Stimulated activated memory B cell treated with anti-CD40 and anti-IgM and Interleukin-4, amounts not matched to agents 10 μg/mL and 1 μg/mL and 100 μg/mL, for 72 hours (primary cell): ENCODE measurements at regions not wholly inside any gene's neighbourhood (a gene's known extent, or its start where the extent isn't known, plus 50 kb on each side); places are given as distances from the start of the nearest gene placed in this dataset.

ENCODE experiments used
- ATAC-seq: fragments of 150-1000 bp; cut with Tn5 transposase; 2 replicates; pipeline ENCODE4 v1.10.0; 2021
- H3K27ac Mint-ChIP-seq: one replicate; pipeline ENCODE4 v1.8.0; 2022; ENCODE audit warnings: mild to moderate bottlenecking, mixed read lengths
- H3K27me3 Mint-ChIP-seq: one replicate; pipeline ENCODE4 v1.8.0; 2022; ENCODE audit warnings: mixed read lengths
- H3K36me3 Mint-ChIP-seq: one replicate; pipeline ENCODE4 v1.8.0; 2022; ENCODE audit warnings: mixed read lengths
- H3K4me1 Mint-ChIP-seq: one replicate; pipeline ENCODE4 v1.8.0; 2022; ENCODE audit warnings: mixed read lengths
- H3K4me3 Mint-ChIP-seq: one replicate; pipeline ENCODE4 v1.8.0; 2022; ENCODE audit warnings: mild to moderate bottlenecking, moderate library complexity, mixed read lengths
- H3K9me3 Mint-ChIP-seq: one replicate; pipeline ENCODE4 v1.8.0; 2022; ENCODE audit warnings: mixed read lengths

DNA sequence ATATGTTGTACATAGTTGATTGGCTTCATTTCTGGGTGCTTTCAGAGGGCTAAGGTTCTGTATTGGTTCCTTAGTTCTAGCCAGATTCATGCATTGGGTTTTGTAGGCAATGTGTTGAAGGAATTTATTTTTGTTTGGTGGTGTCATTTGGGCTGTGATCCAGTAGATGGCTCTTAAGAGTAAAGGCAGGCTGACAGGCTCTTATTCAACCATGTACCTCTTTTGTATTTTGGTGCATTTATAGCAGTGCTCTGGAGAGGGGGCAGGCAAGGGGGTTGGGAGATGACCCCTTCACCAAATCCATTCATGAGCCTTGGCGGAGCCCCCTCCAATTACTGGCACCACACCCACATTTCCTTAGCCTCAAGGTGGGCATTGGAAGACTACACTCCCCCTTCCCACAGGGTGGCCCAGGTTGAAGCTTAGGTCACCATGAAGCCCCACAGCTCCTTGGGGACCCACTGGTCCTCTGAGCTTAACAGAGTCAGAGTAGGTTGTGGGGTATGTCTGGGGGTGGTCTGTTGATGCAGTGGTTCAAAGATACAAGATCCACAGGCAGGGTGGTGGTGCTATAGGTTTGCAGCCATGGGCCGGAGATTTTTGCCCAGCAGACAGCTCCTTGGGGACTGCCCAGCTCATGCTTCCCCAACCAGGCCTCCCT lies 143.0 kb upstream of the GNPDA2 start:
- Mint-ChIP-seq H3K4me1 (no peaks in the 10 kb centered on the region), H3K27me3 (no peaks in the 10 kb centered on the region), H3K4me3 (no peak overlapping the region), H3K27ac (no peak overlapping the region), H3K9me3 (no peaks in the 10 kb centered on the region), H3K36me3 (no peaks in the 10 kb centered on the region)
- peak; percentile 34 for ATAC-seq

DNA sequence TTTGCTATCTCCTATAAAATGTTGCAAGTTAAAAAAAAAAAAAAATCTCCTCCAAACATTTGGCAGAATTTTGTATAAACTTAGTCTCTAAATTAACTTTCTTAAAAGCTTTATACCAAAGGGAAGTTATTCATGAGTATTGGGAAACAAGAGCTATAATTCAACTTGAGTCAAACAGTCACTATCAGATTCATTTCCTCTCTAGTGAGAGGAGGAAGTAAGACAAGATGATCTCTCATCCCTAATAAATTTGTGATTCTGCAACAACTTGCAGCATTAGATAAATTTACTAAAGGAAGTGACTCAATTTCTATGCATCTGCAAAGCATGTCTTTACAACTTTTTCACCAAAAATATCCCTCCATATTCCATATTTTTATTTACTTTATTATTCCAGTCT lies 135.4 kb upstream of the GNPDA2 start:
- H3K27ac Mint-ChIP-seq, result no peak overlapping the region
- H3K9me3 Mint-ChIP-seq, result no peaks in the 10 kb centered on the region
- no peak for ATAC-seq
- no peaks in the 10 kb centered on the region for H3K36me3 Mint-ChIP-seq
- no peak overlapping the region for H3K4me3 Mint-ChIP-seq
- no peaks in the 10 kb centered on the region for H3K4me1 Mint-ChIP-seq
- H3K27me3 Mint-ChIP-seq, result no peaks in the 10 kb centered on the region

DNA sequence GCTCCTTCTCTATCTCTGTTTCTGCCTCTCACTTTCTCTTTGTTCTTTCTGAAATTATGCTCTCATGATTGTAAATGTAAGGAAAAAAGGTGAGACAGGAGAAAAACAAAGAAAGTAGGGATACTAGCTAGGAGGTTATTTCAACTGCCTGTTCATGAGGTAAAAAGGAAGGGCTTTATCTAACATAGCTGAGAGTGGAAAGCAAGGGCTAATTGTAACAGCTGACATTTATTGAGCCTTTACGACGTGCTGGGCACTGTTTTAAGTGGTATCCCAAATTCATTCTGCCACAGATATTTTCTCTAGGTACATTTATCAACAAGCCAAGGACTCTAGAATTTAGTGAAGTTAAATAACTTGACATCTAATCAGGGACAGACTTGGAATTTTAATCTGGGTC lies 133.1 kb upstream of the GNPDA2 start:
- Mint-ChIP-seq H3K27me3 (no peaks in the 10 kb centered on the region), H3K36me3 (no peaks in the 10 kb centered on the region), H3K9me3 (peaks cover under 1% of the 10 kb centered on the region), H3K4me3 (no peak overlapping the region), H3K27ac (no peak overlapping the region), H3K4me1 (no peaks in the 10 kb centered on the region)
- ATAC-seq, result no peak

DNA sequence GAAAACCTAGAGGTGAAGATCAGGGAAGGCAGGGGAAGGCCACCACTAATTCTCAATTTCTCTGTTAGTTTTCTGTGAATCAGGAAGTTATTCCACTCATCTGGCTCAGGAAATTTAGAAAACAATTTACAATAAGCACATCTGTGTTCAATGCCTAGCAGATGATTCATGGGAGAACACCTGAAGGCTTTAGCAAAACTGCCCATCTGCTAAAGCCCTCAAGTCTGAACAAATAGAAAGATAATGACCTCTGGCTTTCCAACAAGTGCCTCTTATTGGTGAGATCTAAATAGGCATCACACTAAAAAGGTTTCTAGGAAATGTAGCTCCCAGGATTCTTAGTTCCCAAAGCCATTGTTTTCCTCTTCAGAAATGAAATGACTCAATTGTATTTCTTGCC lies 122.1 kb upstream of the GNPDA2 start:
- no peak for ATAC-seq
- Mint-ChIP-seq H3K27ac (no peak overlapping the region), H3K4me3 (no peak overlapping the region), H3K27me3 (no peaks in the 10 kb centered on the region), H3K4me1 (no peaks in the 10 kb centered on the region), H3K36me3 (no peaks in the 10 kb centered on the region), H3K9me3 (peaks cover 5% of the 10 kb centered on the region)

DNA sequence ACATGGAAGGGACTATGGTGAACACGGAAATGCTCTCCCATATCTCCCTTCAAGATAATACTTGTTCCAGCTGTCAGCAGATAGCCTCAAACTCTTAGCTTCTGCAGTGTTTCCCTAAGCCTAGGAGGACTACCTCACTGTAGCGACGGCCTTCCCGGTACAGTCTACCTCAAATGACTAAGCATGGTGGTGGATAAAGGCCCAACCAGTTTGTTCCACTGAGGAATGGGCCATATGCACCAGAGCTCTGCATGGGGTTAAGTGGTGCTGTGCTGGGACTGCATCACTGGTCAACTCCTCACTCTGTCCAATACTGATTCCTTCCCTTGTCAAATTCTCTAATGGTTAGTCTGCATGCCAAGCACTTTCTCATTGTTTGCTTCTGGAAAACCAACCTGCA lies 119.6 kb upstream of the GNPDA2 start:
- Mint-ChIP-seq H3K4me1 (no peaks in the 10 kb centered on the region), H3K9me3 (no peaks in the 10 kb centered on the region), H3K27ac (no peak overlapping the region), H3K27me3 (no peaks in the 10 kb centered on the region), H3K4me3 (no peak overlapping the region), H3K36me3 (no peaks in the 10 kb centered on the region)
- ATAC-seq, result no peak

DNA sequence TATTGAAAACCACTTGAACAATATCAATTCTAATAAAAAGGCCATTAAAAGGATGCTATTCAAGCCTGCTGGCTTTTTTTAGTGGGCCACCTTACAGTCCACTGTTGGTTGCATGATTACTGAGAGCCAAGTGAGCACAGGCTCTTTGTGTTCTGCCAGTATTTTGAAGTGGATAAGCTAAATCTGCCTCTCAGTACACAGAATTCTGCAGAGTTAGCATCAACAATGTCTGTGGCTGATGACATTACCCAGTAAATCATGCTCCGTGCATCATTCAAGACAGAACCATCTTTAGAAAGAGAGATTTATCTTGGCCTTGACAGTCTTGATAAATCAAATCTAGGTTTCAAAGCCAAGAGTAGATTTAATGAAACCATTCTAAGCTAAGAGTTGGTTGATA lies 119.0 kb upstream of the GNPDA2 start:
- no peak for ATAC-seq
- Mint-ChIP-seq H3K4me1 (no peaks in the 10 kb centered on the region), H3K9me3 (no peaks in the 10 kb centered on the region), H3K27ac (no peak overlapping the region), H3K36me3 (no peaks in the 10 kb centered on the region), H3K4me3 (no peak overlapping the region), H3K27me3 (no peaks in the 10 kb centered on the region)

DNA sequence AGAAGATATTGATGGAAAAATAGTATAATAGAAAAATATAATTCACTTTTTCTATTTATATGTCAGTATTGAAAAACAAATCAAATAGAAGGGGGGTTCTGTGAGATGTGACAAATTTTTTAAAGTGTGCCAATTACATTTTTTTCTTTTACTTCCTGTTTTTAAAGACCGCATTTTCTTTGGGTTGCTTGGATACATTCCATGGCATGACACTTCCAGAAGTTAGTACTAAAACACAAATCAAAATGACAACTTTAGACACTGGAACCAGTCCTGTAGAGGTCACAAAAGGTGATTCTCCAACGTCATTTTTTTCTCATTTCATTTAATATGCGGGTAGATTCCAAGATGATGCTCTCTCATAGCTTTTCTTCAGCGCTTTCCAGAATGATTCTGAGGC lies 116.2 kb upstream of the GNPDA2 start:
- no peaks in the 10 kb centered on the region for H3K27me3 Mint-ChIP-seq
- H3K36me3 Mint-ChIP-seq, result no peaks in the 10 kb centered on the region
- H3K4me1 Mint-ChIP-seq, result no peaks in the 10 kb centered on the region
- no peaks in the 10 kb centered on the region for H3K9me3 Mint-ChIP-seq
- ATAC-seq, result no peak
- no peak overlapping the region for H3K4me3 Mint-ChIP-seq
- H3K27ac Mint-ChIP-seq, result no peak overlapping the region

DNA sequence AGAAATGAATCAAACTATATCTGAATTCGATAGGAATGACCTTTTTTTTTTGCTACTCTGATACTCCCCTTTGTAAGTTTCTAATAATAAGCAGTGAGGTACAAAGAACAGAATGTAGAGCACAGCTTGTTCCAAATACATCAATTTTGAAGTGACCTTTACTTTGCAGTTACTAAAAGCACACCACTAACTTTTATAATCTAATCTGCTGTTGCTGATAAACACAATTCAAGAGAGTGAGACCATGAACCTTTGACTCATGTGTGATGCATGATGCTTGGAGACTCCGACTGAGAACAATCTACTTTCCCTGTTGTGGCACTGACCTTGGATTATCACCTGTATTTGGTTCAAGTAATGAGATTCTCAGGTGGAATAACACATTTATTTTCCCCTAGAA lies 91.6 kb upstream of the GNPDA2 start:
- no peak overlapping the region for H3K27ac Mint-ChIP-seq
- H3K4me1 Mint-ChIP-seq, result no peaks in the 10 kb centered on the region
- H3K36me3 Mint-ChIP-seq, result no peaks in the 10 kb centered on the region
- no peak overlapping the region for H3K4me3 Mint-ChIP-seq
- no peak for ATAC-seq
- no peaks in the 10 kb centered on the region for H3K27me3 Mint-ChIP-seq
- H3K9me3 Mint-ChIP-seq, result peaks cover 6% of the 10 kb centered on the region

DNA sequence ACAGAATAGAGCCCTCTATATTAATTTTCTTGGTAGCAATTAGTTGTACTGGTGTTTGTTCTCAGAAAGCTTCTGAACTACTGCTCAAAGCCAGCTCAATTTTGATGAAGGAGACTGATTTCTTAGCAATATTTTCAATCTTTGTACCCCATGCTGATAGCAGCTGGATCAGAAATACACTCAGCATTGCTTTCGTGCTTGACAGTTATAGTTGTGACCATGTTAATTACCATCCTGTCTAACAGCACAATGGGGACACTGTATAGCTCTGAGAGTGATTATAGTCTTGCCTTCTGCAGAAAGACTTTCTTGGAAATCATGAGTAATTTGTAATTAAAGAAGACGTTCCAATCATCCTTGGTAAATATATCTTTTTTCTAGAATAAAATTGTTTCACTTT lies 79.7 kb upstream of the GNPDA2 start:
- H3K9me3 Mint-ChIP-seq, result no peaks in the 10 kb centered on the region
- no peaks in the 10 kb centered on the region for H3K27me3 Mint-ChIP-seq
- no peak for ATAC-seq
- no peak overlapping the region for H3K4me3 Mint-ChIP-seq
- H3K27ac Mint-ChIP-seq, result no peak overlapping the region
- no peaks in the 10 kb centered on the region for H3K36me3 Mint-ChIP-seq
- no peaks in the 10 kb centered on the region for H3K4me1 Mint-ChIP-seq

DNA sequence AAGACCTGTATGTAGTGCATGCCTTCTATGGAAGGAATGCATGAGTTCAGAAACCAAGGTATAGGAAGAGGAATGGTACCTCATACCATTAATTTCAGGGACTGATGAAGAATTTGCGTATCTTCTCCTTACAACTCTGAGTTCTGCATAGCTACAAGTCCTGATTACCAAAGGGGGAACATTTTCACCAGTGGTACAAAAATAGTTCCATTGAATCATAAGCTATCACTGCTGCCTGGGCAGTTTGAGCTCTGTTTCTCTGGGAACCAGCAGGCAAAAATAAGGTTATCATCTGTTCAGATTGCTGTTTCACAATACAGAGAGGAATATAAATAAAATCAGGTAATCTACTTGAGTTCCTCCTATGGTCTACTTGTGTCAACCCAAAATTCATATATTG lies 77.9 kb upstream of the GNPDA2 start:
- no peak overlapping the region for H3K27ac Mint-ChIP-seq
- peaks cover under 1% of the 10 kb centered on the region for H3K9me3 Mint-ChIP-seq
- H3K36me3 Mint-ChIP-seq, result no peaks in the 10 kb centered on the region
- ATAC-seq, result no peak
- H3K27me3 Mint-ChIP-seq, result no peaks in the 10 kb centered on the region
- H3K4me3 Mint-ChIP-seq, result no peak overlapping the region
- H3K4me1 Mint-ChIP-seq, result no peaks in the 10 kb centered on the region

DNA sequence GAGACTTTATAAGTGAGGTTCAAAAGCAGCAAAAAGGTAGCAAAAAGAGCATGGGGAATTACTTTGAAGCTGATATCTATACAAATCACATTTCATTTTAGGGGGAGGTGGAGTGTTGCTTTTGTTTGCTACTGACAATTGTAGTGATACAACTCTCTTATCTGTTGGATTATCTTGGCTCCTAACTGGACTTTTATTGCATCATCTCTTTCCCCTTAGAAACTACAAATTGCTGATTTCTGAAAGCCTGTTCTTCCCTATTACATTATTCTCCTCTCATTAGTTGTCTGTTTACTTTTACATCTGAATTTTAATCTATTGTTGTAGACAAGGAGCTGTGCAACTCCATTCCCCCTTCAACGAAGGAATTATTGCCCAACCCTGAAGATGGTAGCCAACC lies 75.0 kb upstream of the GNPDA2 start:
- peaks cover 16% of the 10 kb centered on the region for H3K9me3 Mint-ChIP-seq
- H3K27me3 Mint-ChIP-seq, result no peaks in the 10 kb centered on the region
- no peak overlapping the region for H3K4me3 Mint-ChIP-seq
- no peak for ATAC-seq
- no peaks in the 10 kb centered on the region for H3K4me1 Mint-ChIP-seq
- H3K36me3 Mint-ChIP-seq, result no peaks in the 10 kb centered on the region
- no peak overlapping the region for H3K27ac Mint-ChIP-seq

DNA sequence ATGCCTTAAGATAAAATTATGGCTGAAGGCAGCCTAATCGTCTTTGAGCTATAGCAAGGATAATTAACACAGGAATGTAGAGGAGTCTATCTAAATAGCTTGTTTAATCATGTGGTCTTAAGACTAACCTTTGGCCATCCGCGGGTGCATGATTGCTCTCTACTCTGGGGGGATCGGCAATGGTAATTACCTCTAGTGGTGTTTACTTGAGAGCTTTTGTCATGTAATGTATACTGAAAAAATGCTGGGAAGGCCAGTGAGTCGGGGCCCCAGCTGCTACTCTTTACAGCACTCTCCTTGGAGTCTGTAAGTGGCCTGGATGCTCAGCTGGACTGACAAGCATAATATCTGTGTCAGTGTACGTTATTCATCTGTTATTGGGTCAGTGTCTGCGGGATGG lies 65.5 kb upstream of the GNPDA2 start:
- H3K4me3 Mint-ChIP-seq, result no peak overlapping the region
- no peaks in the 10 kb centered on the region for H3K27me3 Mint-ChIP-seq
- no peak overlapping the region for H3K27ac Mint-ChIP-seq
- no peaks in the 10 kb centered on the region for H3K4me1 Mint-ChIP-seq
- peaks cover 1% of the 10 kb centered on the region for H3K9me3 Mint-ChIP-seq
- ATAC-seq, result no peak
- no peaks in the 10 kb centered on the region for H3K36me3 Mint-ChIP-seq

DNA sequence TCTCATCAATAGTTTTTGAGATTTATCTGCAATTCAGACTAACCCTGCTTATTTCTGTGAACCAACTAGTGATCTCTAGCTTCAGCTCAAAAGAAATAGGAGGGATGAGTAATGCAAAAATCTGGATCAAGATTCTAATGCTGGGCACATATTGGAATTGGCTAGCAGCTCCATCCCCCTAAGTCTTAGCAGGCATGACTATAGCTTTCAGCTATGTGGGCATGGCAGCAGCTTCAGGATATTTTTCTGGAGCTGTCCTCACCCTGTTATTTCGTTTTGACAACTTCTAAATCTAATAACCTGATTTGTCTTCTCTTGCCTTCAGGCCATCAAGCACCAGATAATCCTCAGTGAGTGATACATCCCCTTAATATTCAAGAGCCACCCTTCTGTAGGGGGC lies 50.8 kb upstream of the GNPDA2 start:
- no peaks in the 10 kb centered on the region for H3K4me1 Mint-ChIP-seq
- H3K27ac Mint-ChIP-seq, result no peak overlapping the region
- H3K4me3 Mint-ChIP-seq, result no peak overlapping the region
- no peaks in the 10 kb centered on the region for H3K27me3 Mint-ChIP-seq
- H3K36me3 Mint-ChIP-seq, result no peaks in the 10 kb centered on the region
- H3K9me3 Mint-ChIP-seq, result peaks cover 3% of the 10 kb centered on the region
- ATAC-seq, result no peak
